BE2C (cell line): ENCODE measurements at regions not wholly inside any gene's neighbourhood (a gene's known extent, or its start where the extent isn't known, plus 50 kb on each side); places are given as distances from the start of the nearest gene placed in this dataset.

ENCODE experiments used
- DNase-seq: peaks from one replicate; pipeline ENCODE4 v3.0.0-alpha.2; 2020
- H3K27me3 ChIP-seq: fragments of 250-450 bp; sonication (Bioruptor Pico); 2 replicates; pipeline ENCODE4 v1.5.1; 2020; ENCODE audit warnings: mild to moderate bottlenecking
- H3K36me3 ChIP-seq: fragments of 250-450 bp; sonication (Bioruptor Pico); 2 replicates; pipeline ENCODE4 v1.5.1; 2020; ENCODE audit warnings: mild to moderate bottlenecking
- H3K4me1 ChIP-seq: fragments of 250-450 bp; sonication (Bioruptor Pico); 2 replicates; pipeline ENCODE4 v1.5.1; 2020
- H3K4me3 ChIP-seq: 2 replicates; pipeline ENCODE4 v1.5.1; 2011; ENCODE audit warnings: low read depth, low read length
- H3K9me3 ChIP-seq: fragments of 250-450 bp; sonication (Bioruptor Pico); 2 replicates; pipeline ENCODE4 v1.5.1; 2020
- TF ChIP-seq, protein P1 (sequence below): IDR thresholded peaks from 2 replicates; pipeline ENCODE4 v1.5.1; 2012; ENCODE audit warnings: mild to moderate bottlenecking, low read depth, low read length

DNA sequence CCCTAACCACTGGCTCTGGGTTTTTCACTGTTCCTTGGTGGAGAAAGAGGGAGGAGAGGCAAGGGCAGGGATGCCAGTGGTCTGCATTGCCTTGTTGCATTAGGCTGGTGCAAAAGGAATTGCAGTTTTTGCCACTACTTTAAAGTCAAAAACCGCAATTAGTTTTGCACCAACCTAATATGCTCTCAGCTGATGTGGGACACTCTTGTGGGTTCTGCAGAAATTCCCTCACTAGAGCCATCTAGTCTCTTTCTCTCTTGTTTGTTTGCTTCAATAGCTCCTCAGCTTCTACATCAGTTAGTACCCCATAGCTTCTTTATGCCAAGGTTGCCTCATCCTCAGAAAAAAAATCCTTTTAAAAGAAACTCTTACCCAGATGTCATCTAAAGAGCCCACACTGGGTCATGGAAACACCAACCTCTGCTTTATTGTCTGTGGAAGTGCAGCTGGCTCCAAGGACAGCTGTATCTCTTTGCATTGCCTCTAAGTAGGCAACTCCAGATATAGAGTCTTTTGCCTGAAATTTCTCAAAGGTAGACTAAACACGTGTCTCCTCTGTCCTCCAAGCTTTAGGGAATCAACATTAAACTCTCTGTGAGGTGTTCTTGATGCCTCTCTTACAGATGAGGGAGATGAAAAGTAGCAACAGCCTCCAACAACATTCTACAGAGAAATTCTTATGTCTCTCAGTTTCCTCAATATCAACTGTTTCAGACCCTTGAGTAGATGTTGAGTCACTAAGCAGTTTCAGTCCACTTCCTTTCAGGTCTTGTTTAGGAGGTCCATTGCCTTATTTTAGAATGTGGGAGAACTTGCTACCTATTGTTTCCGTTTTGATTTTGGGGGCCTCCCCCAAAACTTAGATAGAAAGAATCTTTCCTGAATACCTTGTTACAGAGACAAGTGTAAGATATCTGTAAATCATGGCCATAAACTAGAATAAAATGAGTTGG lies 84.9 kb upstream of the MEF2C start:
- Histone ChIP-seq H3K36me3 (no peaks in the 10 kb centered on the region), H3K4me1 (no peaks in the 10 kb centered on the region), H3K4me3 (no peak overlapping the region), H3K27me3 (no peaks in the 10 kb centered on the region), H3K9me3 (no peaks in the 10 kb centered on the region)
- TF ChIP-seq, protein P1, sequence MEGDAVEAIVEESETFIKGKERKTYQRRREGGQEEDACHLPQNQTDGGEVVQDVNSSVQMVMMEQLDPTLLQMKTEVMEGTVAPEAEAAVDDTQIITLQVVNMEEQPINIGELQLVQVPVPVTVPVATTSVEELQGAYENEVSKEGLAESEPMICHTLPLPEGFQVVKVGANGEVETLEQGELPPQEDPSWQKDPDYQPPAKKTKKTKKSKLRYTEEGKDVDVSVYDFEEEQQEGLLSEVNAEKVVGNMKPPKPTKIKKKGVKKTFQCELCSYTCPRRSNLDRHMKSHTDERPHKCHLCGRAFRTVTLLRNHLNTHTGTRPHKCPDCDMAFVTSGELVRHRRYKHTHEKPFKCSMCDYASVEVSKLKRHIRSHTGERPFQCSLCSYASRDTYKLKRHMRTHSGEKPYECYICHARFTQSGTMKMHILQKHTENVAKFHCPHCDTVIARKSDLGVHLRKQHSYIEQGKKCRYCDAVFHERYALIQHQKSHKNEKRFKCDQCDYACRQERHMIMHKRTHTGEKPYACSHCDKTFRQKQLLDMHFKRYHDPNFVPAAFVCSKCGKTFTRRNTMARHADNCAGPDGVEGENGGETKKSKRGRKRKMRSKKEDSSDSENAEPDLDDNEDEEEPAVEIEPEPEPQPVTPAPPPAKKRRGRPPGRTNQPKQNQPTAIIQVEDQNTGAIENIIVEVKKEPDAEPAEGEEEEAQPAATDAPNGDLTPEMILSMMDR = no peak
- no peak for DNase-seq

DNA sequence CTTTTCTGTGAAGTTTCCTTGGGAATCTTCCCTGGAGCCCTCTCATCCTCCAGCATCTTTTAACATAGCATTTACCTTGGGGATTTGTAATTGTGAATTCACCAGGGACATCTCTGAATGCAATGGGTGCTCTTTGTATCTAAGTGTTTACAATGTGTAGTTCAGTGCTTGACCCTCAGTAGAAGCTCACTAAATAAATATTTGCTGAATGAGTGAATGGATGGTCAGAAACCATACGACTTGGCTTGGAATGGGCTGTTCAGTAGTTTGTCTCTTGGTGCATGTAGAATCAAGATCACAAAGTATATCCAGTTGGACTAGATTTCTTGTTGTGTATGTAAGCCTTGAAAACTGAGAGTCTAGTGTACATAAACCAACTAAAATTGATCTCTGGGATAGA lies 81.8 kb upstream of the MEF2C start:
- no peaks in the 10 kb centered on the region for H3K36me3 ChIP-seq
- DNase-seq = no peak
- TF ChIP-seq, protein P1 = no peak

DNA sequence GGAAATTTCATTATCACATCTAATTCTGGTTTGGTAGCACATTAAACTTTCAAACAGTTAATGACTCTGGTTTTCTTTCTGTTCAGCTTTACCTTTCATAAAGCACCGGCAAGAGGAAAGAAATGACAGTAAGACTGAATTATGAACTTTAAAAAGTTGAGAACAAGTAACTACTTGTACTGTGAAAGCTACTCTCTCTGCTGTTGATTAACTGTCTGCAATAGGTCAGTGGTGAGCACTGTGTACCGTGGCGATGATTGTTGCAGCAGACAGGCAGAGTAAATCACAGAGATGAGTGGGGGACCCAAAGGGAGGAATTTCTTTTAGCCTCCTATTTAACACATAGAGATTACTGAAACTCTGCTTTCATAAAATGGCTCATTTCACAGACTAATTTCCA lies 74.0 kb upstream of the MEF2C start:
- H3K4me3 ChIP-seq = no peak overlapping the region
- no peaks in the 10 kb centered on the region for H3K4me1 ChIP-seq
- TF ChIP-seq, protein P1 = no peak
- H3K27me3 ChIP-seq = no peaks in the 10 kb centered on the region; the same call in 1 of the 2 replicates
- no peaks in the 10 kb centered on the region for H3K36me3 ChIP-seq
- DNase-seq = no peak
- no peaks in the 10 kb centered on the region for H3K9me3 ChIP-seq

More for the DNA sequence above, 81.8 kb upstream of the MEF2C start:
- Histone ChIP-seq H3K4me3 (no peak overlapping the region), H3K27me3 (no peaks in the 10 kb centered on the region), H3K9me3 (no peaks in the 10 kb centered on the region), H3K4me1 (no peaks in the 10 kb centered on the region)

GRCh38 chr5:88956416-88956815 lies 73.4 kb upstream of the MEF2C start:
- Histone ChIP-seq H3K9me3 (no peaks in the 10 kb centered on the region), H3K4me3 (no peak overlapping the region), H3K4me1 (no peaks in the 10 kb centered on the region), H3K36me3 (no peaks in the 10 kb centered on the region), H3K27me3 (no peaks in the 10 kb centered on the region; the same call in 1 of the 2 replicates)
- DNase-seq = no peak
- TF ChIP-seq, protein P1 = no peak

DNA sequence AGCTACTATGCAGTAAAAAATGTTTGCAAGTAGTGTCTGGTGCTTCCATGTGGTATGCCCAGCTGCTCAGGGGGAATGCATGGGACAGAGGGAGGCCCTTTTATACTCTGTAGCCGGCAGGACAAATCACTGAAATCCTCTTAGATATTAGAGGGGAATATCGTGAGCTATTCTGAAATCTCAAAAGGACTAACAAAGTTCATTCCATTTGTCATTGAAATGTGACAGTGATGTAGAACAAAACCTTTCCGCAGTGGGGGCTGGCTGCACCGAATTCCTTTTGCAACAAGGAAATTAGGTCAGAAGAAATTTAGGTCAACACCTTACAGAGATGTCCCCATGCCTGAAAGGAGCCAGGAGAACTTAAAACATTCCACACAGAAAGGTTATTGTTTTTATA lies 72.4 kb upstream of the MEF2C start:
- H3K4me1 ChIP-seq = no peaks in the 10 kb centered on the region
- no peaks in the 10 kb centered on the region for H3K9me3 ChIP-seq
- no peaks in the 10 kb centered on the region for H3K36me3 ChIP-seq
- H3K4me3 ChIP-seq = no peak overlapping the region
- H3K27me3 ChIP-seq = no peaks in the 10 kb centered on the region; the same call in 1 of the 2 replicates
- TF ChIP-seq, protein P1 = no peak
- no peak for DNase-seq

DNA sequence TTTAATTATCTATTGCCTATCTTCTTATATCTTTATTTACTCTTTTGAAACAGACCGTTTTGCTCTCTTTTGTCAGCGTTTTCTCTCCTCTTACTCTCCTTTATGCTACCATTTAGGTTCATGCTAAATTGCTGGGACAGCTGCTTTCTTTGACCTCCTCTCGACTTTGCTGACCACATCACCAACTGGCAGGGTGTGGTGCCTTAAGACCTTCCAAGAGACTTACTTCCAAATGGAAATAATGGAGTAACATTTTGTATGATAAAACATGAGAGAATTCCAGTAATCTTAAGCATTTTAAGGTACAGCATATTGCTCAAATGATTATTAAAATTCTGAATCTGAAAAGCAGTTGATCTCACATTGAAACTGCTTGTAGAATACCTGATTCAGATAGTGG lies 71.5 kb upstream of the MEF2C start:
- no peaks in the 10 kb centered on the region for H3K9me3 ChIP-seq
- TF ChIP-seq, protein P1 = no peak
- no peak overlapping the region for H3K4me3 ChIP-seq
- no peaks in the 10 kb centered on the region for H3K36me3 ChIP-seq
- no peaks in the 10 kb centered on the region for H3K4me1 ChIP-seq
- DNase-seq = no peak
- no peaks in the 10 kb centered on the region; the same call in 1 of the 2 replicates for H3K27me3 ChIP-seq
